DMS153 (cell line): ENCODE measurements at regions not wholly inside any gene's neighbourhood (a gene's known extent, or its start where the extent isn't known, plus 50 kb on each side); places are given as distances from the start of the nearest gene placed in this dataset.
"Not testable (repeated sequence)": the region's sequence is repeated elsewhere in the genome, so short reads cannot be mapped to it uniquely, and the experiment has no call there.

Experiments used
- DNase-seq: peaks from one replicate; lab custom pipeline; 2025; lab: John Stamatoyannopoulos, UW

- DNase-seq: no peak
Observed at GRCh38 chr20:19114410-19114809, 98.0 kb upstream of the SLC24A3 start.

- no peak for DNase-seq
Observed at GRCh38 chr20:19115581-19115980, 96.9 kb upstream of the SLC24A3 start.

GRCh38 chr20:19120011-19120410 is 92.4 kb upstream of the SLC24A3 start:
- no peak for DNase-seq

- DNase-seq: no peak
Observed at GRCh38 chr20:19120569-19120968, 91.9 kb upstream of the SLC24A3 start.

GRCh38 chr20:19121463-19121862 is 91.0 kb upstream of the SLC24A3 start:
- DNase-seq: no peak

GRCh38 chr20:19121916-19122315 is 90.5 kb upstream of the SLC24A3 start:
- no peak for DNase-seq

- no peak for DNase-seq
Observed at GRCh38 chr20:19122395-19122794, 90.0 kb upstream of the SLC24A3 start.

- DNase-seq: no peak
Observed at GRCh38 chr20:19125508-19125907, 86.9 kb upstream of the SLC24A3 start.

GRCh38 chr20:19129306-19129705 is 83.1 kb upstream of the SLC24A3 start:
- no peak for DNase-seq

GRCh38 chr20:19129976-19130612 is 82.3 kb upstream of the SLC24A3 start:
- DNase-seq: peak; percentile 85

- DNase-seq: no peak
Observed at GRCh38 chr20:19130613-19130984, 81.8 kb upstream of the SLC24A3 start.

GRCh38 chr20:19137641-19138040 is 74.8 kb upstream of the SLC24A3 start:
- DNase-seq: peak; percentile 79

GRCh38 chr20:19138758-19139157 is 73.7 kb upstream of the SLC24A3 start:
- no peak for DNase-seq

GRCh38 chr20:19139584-19139983 is 72.9 kb upstream of the SLC24A3 start:
- not testable (repeated sequence) for DNase-seq

GRCh38 chr20:19141998-19142397 is 70.4 kb upstream of the SLC24A3 start:
- no peak for DNase-seq

GRCh38 chr20:19143890-19144289 is 68.6 kb upstream of the SLC24A3 start:
- DNase-seq: no peak

- no peak for DNase-seq
Observed at GRCh38 chr20:19161336-19161735, 51.1 kb upstream of the SLC24A3 start.
